GM19328 (cell line): ENCODE measurements at regions not wholly inside any gene's neighbourhood (a gene's known extent, or its start where the extent isn't known, plus 50 kb on each side); places are given as distances from the start of the nearest gene placed in this dataset.

Experiments used
- ATAC-seq: cut with Tn5 transposase; IDR thresholded peaks from one replicate; pipeline ENCODE4 v1.9.1; 2021; ENCODE audit warnings: mild to moderate bottlenecking, moderate library complexity; ENCODE audit not compliant: unreplicated experiment

- ATAC-seq: no peak
Observed at GRCh38 chr11:15888556-15889345, 467.6 kb downstream of the SOX6 start.

- ATAC-seq: no peak
Observed at GRCh38 chr11:15889363-15890030, 466.8 kb downstream of the SOX6 start.

GRCh38 chr11:15890031-15890713, 466.2 kb downstream of the SOX6 start:
- no peak for ATAC-seq

- no peak for ATAC-seq
Observed at GRCh38 chr11:15893080-15893492, 463.3 kb downstream of the SOX6 start.

GRCh38 chr11:15896026-15896425, 460.3 kb downstream of the SOX6 start:
- no peak for ATAC-seq

GRCh38 chr11:15896530-15896929, 459.8 kb downstream of the SOX6 start:
- ATAC-seq: no peak

GRCh38 chr11:15897211-15897960, 459.0 kb downstream of the SOX6 start:
- no peak for ATAC-seq

- ATAC-seq: no peak
Observed at GRCh38 chr11:15901054-15901453, 455.3 kb downstream of the SOX6 start.

- ATAC-seq: no peak
Observed at GRCh38 chr11:15901790-15902189, 454.6 kb downstream of the SOX6 start.

- no peak for ATAC-seq
Observed at GRCh38 chr11:15903246-15903645, 453.1 kb downstream of the SOX6 start.

- ATAC-seq: no peak
Observed at GRCh38 chr11:15905366-15906104, 450.8 kb downstream of the SOX6 start.

- ATAC-seq: no peak
Observed at GRCh38 chr11:15906481-15907035, 449.8 kb downstream of the SOX6 start.

- ATAC-seq: no peak
Observed at GRCh38 chr11:15907806-15908205, 448.5 kb downstream of the SOX6 start.

GRCh38 chr11:15909937-15910598, 446.3 kb downstream of the SOX6 start:
- ATAC-seq: no peak

GRCh38 chr11:15910761-15911160, 445.6 kb downstream of the SOX6 start:
- ATAC-seq: no peak

GRCh38 chr11:15911377-15912044, 444.8 kb downstream of the SOX6 start:
- no peak for ATAC-seq

- ATAC-seq: no peak
Observed at GRCh38 chr11:15912291-15912690, 444.1 kb downstream of the SOX6 start.

- ATAC-seq: no peak
Observed at GRCh38 chr11:15912825-15913224, 443.5 kb downstream of the SOX6 start.

- ATAC-seq: no peak
Observed at GRCh38 chr11:15913261-15913660, 443.1 kb downstream of the SOX6 start.
